ENCODE measurements at regions not wholly inside any gene's neighbourhood (a gene's known extent, or its start where the extent isn't known, plus 50 kb on each side); places are given as distances from the start of the nearest gene placed in this dataset.
"Not testable (repeated sequence)": the region's sequence is repeated elsewhere in the genome, so short reads cannot be mapped to it uniquely, and the experiment has no call there.

DNA sequence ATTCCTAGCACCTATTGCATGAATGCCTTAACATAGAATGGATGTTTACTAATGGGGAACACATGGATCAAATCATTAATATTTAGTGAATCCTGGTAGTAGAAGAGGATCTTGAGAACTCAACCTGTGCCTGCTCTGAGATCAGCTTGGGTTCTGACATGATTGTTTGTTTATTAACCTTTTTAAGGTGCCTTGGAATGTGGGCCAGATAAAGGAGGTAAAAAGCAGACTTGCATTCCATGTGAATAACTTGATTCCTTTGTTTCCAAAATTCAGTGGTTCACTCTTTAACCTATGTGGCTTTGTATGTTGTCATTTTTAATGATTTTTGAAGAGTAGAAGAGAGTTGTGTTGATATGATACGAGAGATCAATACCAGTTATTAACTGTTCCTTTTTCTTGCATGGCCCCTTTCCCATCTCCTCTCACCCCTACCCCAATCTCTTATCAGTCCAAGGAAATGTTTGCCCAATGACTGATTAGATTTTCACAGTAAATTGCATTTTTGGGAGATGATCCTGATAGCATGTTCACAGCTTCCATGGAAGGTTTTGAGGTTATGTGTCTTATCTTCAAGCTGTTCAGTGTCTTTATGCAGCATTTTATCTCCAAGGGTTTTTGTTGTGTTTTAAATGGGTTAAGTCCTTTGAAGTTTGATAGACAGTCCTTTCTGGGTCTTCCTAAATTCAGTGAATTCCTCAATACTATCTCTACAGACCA, 193.7 kb upstream of the FRMD6 start:
- H3K4me3 ChIP-seq: no peak overlapping the region
- DNase-seq: no peak
- H3K36me3 ChIP-seq: no peaks in the 10 kb centered on the region
- no peaks in the 10 kb centered on the region for H3K9me3 ChIP-seq (replicated peaks)
- no peak overlapping the region for H3K27ac ChIP-seq
- no peaks in the 10 kb centered on the region for H3K4me1 ChIP-seq
- H3K27me3 ChIP-seq: no peaks in the 10 kb centered on the region

GRCh38 chr14:51458563-51458955, 193.2 kb upstream of the FRMD6 start:
- Histone ChIP-seq H3K27ac (no peak overlapping the region), H3K9me3 (replicated peaks) (no peaks in the 10 kb centered on the region), H3K4me3 (no peak overlapping the region), H3K36me3 (no peaks in the 10 kb centered on the region), H3K27me3 (no peaks in the 10 kb centered on the region), H3K4me1 (no peaks in the 10 kb centered on the region)
- DNase-seq: no peak

DNA sequence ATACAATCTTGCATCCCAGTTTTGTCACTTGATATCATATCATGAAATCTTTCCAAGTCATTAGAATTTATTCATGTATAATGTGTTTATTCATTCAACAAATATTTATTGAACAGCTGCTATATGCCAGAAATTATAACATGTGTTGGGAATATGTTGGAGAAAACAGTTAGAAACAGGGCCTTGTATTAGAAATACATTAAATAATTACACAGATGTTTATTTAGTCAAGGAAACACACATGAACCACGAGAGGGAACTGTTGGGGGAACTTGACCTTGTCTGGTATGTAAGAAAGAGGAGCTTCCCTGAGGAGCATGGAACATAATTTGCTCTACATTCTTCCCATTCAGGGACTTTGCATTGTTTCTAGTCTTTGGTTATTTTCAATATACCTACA, 191.7 kb upstream of the FRMD6 start:
- no peaks in the 10 kb centered on the region for H3K36me3 ChIP-seq
- H3K4me3 ChIP-seq: no peak overlapping the region
- no peak overlapping the region for H3K27ac ChIP-seq
- no peaks in the 10 kb centered on the region for H3K9me3 ChIP-seq (replicated peaks)
- DNase-seq: no peak
- no peaks in the 10 kb centered on the region for H3K4me1 ChIP-seq
- no peaks in the 10 kb centered on the region for H3K27me3 ChIP-seq

DNA sequence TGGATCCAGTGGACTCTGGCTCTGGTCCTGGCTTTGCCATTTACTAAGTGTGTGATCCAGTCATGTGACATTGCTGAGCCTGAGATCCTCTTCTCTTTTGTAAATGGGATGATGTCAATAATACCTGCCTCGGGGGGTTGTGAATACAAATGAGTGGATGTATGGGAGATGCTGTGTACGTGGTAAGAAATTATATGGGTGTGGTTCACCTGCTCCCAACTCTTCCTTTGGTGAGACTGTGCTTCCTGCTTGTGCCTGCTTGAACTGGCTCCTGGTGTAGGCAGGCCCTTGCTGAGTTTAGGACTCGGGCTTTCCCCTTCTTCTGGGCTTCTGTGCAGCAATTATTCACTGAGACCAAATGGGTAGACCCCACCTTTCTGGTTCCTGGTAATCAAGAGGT, 189.5 kb upstream of the FRMD6 start:
- DNase-seq: no peak
- H3K9me3 ChIP-seq (replicated peaks): no peaks in the 10 kb centered on the region
- H3K4me1 ChIP-seq: no peaks in the 10 kb centered on the region
- H3K4me3 ChIP-seq: no peak overlapping the region
- no peak overlapping the region for H3K27ac ChIP-seq
- no peaks in the 10 kb centered on the region for H3K36me3 ChIP-seq
- no peaks in the 10 kb centered on the region for H3K27me3 ChIP-seq

DNA sequence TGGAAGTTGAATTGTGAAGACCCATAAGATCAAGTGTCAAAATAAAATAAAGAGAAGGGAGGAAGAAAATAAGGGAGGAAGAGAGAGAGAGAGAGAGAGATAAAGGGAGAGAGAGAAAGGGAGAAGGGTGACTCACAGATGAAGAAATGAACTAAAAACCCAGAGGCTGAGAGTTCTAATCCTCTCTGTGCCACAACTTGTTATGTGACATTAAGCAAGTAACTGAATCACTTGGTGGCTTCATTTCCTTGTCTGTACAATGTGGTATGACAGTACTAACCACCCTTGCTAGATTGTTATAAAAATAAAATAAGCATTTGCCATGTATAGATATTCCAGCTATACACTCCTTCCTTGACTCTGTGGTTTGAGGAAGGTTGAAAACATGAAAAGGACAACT, 189.0 kb upstream of the FRMD6 start:
- H3K4me3 ChIP-seq: no peak overlapping the region
- no peak for DNase-seq
- H3K27ac ChIP-seq: no peak overlapping the region
- H3K4me1 ChIP-seq: no peaks in the 10 kb centered on the region
- no peaks in the 10 kb centered on the region for H3K27me3 ChIP-seq
- H3K9me3 ChIP-seq (replicated peaks): no peaks in the 10 kb centered on the region
- H3K36me3 ChIP-seq: no peaks in the 10 kb centered on the region

DNA sequence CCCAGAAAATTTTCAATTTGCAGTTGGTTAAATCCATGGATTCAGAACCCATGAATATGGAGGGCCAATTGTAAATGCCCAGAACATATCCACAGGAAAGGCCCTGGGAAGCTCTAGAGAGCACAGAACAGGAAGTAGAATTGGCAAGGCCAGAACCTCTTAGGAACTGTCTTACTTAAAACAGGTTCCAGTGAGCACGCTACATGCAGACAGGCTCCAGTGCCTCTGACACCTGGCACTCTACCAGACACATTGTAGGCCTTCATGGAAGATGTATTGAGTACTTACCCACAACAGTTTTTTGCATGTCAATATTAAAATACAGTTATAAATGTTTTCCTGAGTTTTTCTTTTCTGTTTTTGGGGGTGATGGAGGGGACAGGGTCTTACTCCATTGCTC, 188.2 kb upstream of the FRMD6 start:
- H3K9me3 ChIP-seq (replicated peaks): no peaks in the 10 kb centered on the region
- DNase-seq: no peak
- H3K27ac ChIP-seq: no peak overlapping the region
- H3K4me1 ChIP-seq: no peaks in the 10 kb centered on the region
- H3K4me3 ChIP-seq: no peak overlapping the region
- no peaks in the 10 kb centered on the region for H3K27me3 ChIP-seq
- no peaks in the 10 kb centered on the region for H3K36me3 ChIP-seq

- Histone ChIP-seq H3K4me3 (no peak overlapping the region), H3K9me3 (replicated peaks) (no peaks in the 10 kb centered on the region), H3K4me1 (no peaks in the 10 kb centered on the region), H3K27me3 (no peaks in the 10 kb centered on the region), H3K27ac (no peak overlapping the region), H3K36me3 (no peaks in the 10 kb centered on the region)
- DNase-seq: no peak
These were observed 187.3 kb upstream of the FRMD6 start for GRCh38 chr14:51464411-51464810.

- no peaks in the 10 kb centered on the region for H3K27me3 ChIP-seq
- no peak for DNase-seq
- H3K9me3 ChIP-seq (replicated peaks): no peaks in the 10 kb centered on the region
- H3K4me1 ChIP-seq: no peaks in the 10 kb centered on the region
- no peaks in the 10 kb centered on the region for H3K36me3 ChIP-seq
- H3K4me3 ChIP-seq: no peak overlapping the region
- no peak overlapping the region for H3K27ac ChIP-seq
These were observed 186.2 kb upstream of the FRMD6 start for GRCh38 chr14:51465486-51465885.

- DNase-seq; H3K4me3 ChIP-seq; H3K4me1 ChIP-seq; H3K36me3 ChIP-seq; H3K27ac ChIP-seq; H3K9me3 ChIP-seq (replicated peaks); H3K27me3 ChIP-seq: not testable (repeated sequence)
These were observed 184.3 kb upstream of the FRMD6 start for GRCh38 chr14:51467392-51467791.

DNA sequence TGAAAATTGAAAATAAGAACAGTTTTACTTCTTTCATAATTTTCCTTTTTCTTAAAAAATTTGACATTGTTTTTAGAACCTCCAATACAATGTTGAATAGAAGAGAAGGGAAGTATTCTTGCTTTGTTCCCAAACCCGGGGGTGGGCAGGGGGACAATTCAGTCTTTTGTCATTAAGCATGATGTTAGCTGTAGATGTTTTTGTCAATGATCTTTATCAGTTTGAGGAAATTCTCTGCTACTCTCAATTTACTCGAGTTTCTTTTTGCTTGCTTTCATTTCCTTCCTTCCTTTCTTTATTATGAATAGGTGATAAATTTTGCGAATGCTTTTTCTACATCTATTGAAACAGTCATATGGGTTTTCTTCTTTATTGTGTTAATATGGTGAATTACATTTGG, 183.2 kb upstream of the FRMD6 start:
- Histone ChIP-seq H3K36me3 (no peaks in the 10 kb centered on the region), H3K4me1 (no peaks in the 10 kb centered on the region), H3K27ac (no peak overlapping the region), H3K9me3 (replicated peaks) (no peaks in the 10 kb centered on the region), H3K4me3 (no peak overlapping the region), H3K27me3 (no peaks in the 10 kb centered on the region)
- DNase-seq: no peak

GRCh38 chr14:51472881-51473280, 178.8 kb upstream of the FRMD6 start:
- H3K9me3 ChIP-seq (replicated peaks): no peaks in the 10 kb centered on the region
- no peak overlapping the region for H3K4me3 ChIP-seq
- no peaks in the 10 kb centered on the region for H3K36me3 ChIP-seq
- DNase-seq: no peak
- no peaks in the 10 kb centered on the region for H3K4me1 ChIP-seq
- no peaks in the 10 kb centered on the region for H3K27me3 ChIP-seq
- no peak overlapping the region for H3K27ac ChIP-seq

DNA sequence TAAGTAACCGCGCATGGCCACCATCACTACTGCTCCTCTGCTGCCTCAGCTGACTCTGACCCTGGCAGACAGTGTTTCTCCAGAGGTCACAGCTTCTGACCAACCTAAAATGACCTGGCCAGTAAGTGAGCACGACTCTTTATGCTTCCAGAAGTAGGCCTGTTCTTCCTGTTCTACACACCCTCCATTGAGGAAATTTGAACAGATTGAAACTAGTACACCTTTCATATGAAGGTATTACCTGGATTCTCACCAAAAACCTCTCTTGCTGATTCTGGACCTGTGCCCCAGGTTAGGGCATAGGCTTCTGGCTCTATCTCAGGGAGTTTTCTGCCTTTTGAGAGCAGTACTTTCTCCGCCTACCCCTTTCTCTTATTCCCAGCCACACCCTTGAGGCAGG, 178.4 kb upstream of the FRMD6 start:
- Histone ChIP-seq H3K9me3 (replicated peaks) (no peaks in the 10 kb centered on the region), H3K4me1 (no peaks in the 10 kb centered on the region), H3K4me3 (no peak overlapping the region), H3K27ac (no peak overlapping the region), H3K36me3 (no peaks in the 10 kb centered on the region), H3K27me3 (no peaks in the 10 kb centered on the region)
- no peak for DNase-seq

DNA sequence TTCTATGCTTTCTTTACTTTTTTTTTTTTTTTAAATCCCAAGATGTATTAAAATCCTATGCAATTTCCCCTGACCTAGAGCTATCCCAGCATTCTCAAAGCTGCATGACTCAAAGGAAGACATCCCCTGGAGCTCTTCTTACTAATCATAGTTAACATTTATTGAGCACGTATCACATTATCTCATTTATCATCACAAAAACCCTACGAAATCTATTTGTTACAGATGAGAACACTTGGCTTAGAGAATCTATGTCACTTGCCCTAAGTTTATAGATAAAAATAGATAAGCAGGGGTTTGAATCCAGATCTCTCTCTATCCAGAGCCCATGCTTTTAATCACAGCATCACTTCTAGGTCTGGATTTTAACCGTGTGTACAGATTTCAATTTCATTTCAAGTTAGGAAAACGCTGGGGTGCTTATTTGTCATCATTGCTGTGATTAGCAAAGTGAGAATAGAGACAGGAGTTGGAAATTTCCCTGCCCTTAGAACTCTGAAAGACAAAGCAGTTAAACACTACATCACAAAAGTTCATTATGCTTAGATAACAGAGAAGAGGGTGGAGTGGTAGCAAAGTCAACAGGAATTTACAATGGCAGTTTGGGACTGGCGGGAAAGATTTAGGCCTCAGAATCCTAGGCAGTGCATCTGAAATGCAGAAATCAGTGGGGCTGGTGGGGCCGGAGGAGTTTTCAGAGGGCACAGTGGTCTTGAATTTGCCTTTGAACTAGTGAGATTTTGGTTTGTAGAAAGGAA, 177.7 kb upstream of the FRMD6 start:
- no peaks in the 10 kb centered on the region for H3K27me3 ChIP-seq
- H3K27ac ChIP-seq: no peak overlapping the region
- no peak for DNase-seq

DNA sequence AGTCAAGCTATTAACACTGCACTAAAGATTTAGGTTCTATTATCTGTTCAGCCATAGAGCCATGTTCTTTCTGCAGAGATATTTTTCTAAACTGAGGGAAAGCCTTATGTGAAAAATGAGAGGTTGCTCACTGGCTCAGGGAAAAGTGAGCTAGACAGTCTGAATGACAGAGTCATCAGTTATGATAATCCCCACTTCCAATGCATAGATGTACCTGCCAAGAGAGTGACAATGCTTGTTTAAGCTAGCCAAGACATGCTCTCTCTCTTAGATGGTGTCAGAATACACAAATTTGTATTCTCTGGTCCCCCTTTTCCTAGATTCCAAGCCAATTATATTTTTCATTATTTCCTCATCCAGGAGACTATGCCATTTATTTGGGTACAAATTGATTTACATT, 176.9 kb upstream of the FRMD6 start:
- no peak for DNase-seq
- no peak overlapping the region for H3K27ac ChIP-seq

More for the DNA sequence above, 177.7 kb upstream of the FRMD6 start:
- H3K4me3 ChIP-seq: no peak overlapping the region
- no peaks in the 10 kb centered on the region for H3K9me3 ChIP-seq (replicated peaks)
- no peaks in the 10 kb centered on the region for H3K36me3 ChIP-seq
- H3K4me1 ChIP-seq: no peaks in the 10 kb centered on the region

GRCh38 chr14:51478175-51478621, 173.5 kb upstream of the FRMD6 start:
- no peak for DNase-seq
- Histone ChIP-seq H3K27me3 (no peaks in the 10 kb centered on the region), H3K27ac (no peak overlapping the region)

More for the DNA sequence above, 176.9 kb upstream of the FRMD6 start:
- Histone ChIP-seq H3K9me3 (replicated peaks) (no peaks in the 10 kb centered on the region), H3K4me3 (no peak overlapping the region), H3K4me1 (no peaks in the 10 kb centered on the region), H3K36me3 (no peaks in the 10 kb centered on the region), H3K27me3 (no peaks in the 10 kb centered on the region)

More at GRCh38 chr14:51478175-51478621, 173.5 kb upstream of the FRMD6 start:
- H3K9me3 ChIP-seq (replicated peaks): no peaks in the 10 kb centered on the region
- H3K36me3 ChIP-seq: no peaks in the 10 kb centered on the region
- no peaks in the 10 kb centered on the region for H3K4me1 ChIP-seq
- H3K4me3 ChIP-seq: no peak overlapping the region
